Fibroblast of villous mesenchyme (primary cell): ENCODE measurements at regions not wholly inside any gene's neighbourhood (a gene's known extent, or its start where the extent isn't known, plus 50 kb on each side); places are given as distances from the start of the nearest gene placed in this dataset.
"Not testable (repeated sequence)": the region's sequence is repeated elsewhere in the genome, so short reads cannot be mapped to it uniquely, and the experiment has no call there.

Experiments
- DNase-seq: peaks from one replicate; pipeline ENCODE4 v3.0.0-alpha.2; 2010; ENCODE audit warnings: low read depth
- H3K4me3 ChIP-seq: 2 replicates; pipeline ENCODE4 v1.5.1; 2011; ENCODE audit warnings: low read depth, mild to moderate bottlenecking, low read length
- TF ChIP-seq, protein P1 (sequence below): IDR thresholded peaks from 2 replicates; pipeline ENCODE4 v1.5.1; 2012; ENCODE audit warnings: low read depth, mild to moderate bottlenecking, low read length; ENCODE audit not compliant: insufficient read depth

GRCh38 chr4:104330125-104330905 is 164.4 kb downstream of the CXXC4 start:
- no peak for DNase-seq
- H3K4me3 ChIP-seq: no peak overlapping the region
- TF ChIP-seq, protein P1, sequence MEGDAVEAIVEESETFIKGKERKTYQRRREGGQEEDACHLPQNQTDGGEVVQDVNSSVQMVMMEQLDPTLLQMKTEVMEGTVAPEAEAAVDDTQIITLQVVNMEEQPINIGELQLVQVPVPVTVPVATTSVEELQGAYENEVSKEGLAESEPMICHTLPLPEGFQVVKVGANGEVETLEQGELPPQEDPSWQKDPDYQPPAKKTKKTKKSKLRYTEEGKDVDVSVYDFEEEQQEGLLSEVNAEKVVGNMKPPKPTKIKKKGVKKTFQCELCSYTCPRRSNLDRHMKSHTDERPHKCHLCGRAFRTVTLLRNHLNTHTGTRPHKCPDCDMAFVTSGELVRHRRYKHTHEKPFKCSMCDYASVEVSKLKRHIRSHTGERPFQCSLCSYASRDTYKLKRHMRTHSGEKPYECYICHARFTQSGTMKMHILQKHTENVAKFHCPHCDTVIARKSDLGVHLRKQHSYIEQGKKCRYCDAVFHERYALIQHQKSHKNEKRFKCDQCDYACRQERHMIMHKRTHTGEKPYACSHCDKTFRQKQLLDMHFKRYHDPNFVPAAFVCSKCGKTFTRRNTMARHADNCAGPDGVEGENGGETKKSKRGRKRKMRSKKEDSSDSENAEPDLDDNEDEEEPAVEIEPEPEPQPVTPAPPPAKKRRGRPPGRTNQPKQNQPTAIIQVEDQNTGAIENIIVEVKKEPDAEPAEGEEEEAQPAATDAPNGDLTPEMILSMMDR: no peak

DNA sequence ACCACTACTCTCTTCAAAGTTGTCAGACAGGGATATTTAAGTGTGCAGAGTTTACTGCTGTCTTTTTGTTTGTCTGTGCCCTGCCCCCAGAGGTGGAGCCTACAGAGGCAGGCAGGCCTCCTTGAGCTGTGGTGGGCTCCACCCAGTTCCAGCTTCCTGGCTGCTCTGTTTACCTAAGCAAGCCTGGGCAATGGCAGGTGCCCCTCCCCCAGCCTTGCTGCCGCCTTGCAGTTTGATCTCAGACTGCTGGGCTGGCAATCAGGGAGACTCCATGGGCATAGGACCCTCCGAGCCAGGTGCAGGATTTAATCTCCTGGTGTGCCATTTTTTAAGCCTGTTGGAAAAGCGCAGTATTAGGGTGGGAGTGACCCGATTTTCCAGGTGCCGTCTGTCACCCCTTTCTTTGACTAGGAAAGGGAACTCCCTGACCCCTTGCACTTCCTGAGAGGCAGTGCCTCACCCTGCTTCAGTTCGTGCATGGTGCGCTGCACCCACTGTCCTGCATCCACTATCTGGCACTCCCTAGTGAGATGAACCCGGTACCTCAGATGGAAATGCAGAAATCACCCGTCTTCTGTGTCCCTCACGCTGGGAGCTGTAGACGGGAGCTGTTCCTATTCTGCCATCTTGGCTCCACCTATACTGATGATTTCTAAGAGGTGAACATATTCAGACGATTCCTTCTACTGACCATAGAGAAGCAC is 167.6 kb downstream of the CXXC4 start:
- DNase-seq: not testable (repeated sequence)

GRCh38 chr4:104302731-104303130 is 192.0 kb downstream of the CXXC4 start:
- TF ChIP-seq, protein P1: no peak
- no peak overlapping the region for H3K4me3 ChIP-seq
- no peak for DNase-seq

More for the DNA sequence above, 167.6 kb downstream of the CXXC4 start:
- not testable (repeated sequence) for H3K4me3 ChIP-seq

DNA sequence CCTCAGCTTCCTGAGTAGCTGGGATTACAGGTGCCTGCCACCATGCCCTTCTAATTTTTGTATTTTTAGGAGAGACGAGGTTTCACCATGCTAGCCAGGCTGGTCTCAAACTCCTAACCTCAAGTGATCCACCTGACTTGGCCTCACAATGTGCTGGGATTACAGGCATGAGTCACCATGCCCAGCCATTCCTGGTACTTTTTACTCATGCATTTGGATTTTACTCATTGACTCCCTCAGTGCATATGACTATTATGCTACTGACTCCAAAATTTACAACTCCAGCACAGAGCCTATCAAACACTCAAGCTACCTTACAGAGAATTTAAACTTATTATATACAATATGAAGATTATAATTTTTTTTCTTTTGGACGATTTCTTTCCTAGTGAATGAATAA is 199.9 kb downstream of the CXXC4 start:
- DNase-seq: no peak
- TF ChIP-seq, protein P1: no peak
- H3K4me3 ChIP-seq: no peak overlapping the region

DNA sequence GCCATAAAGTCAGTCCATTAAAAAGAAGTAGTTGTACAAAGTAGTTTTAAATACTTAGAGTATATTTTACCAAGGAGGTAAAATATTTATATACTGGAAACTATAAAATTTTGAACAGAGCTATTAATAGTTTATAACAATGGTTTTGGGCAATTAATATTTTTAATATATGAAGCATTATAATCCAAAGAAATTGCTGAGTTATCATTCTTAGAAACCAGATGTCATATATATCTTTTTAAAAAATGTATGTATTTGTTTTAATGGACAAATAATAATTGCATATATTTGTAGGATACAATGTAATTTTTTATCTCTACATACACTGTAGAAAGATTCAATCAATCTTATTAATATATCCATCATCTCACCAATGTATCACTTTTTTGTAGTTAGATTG is 207.8 kb downstream of the CXXC4 start:
- TF ChIP-seq, protein P1: no peak
- no peak for DNase-seq
- H3K4me3 ChIP-seq: no peak overlapping the region

GRCh38 chr4:104283303-104283702 is 211.4 kb downstream of the CXXC4 start:
- TF ChIP-seq, protein P1: no peak

DNA sequence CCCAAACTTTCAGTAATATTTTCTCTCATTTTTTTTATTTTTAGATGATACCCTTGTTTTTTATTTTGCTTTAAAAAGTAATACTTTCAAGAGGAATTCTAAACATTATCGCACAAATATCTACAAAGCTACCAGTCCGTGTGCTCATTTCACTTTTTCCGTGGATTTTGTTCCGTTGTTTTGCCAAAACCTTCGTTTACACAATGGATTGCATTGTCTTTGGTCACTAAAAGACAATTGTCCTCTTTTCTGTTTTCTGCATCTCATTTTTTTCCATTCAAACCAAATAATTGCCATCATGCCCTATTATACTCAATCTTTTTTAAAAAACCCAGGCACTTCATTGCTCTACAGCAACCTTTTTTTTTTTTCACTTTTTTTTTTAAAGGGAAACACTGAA is 214.9 kb downstream of the CXXC4 start:
- no peak for DNase-seq
- no peak overlapping the region for H3K4me3 ChIP-seq
- TF ChIP-seq, protein P1: no peak

More at GRCh38 chr4:104283303-104283702, 211.4 kb downstream of the CXXC4 start:
- no peak overlapping the region for H3K4me3 ChIP-seq
- DNase-seq: no peak
